HCT116 (cell line): ENCODE measurements at regions not wholly inside any gene's neighbourhood (a gene's known extent, or its start where the extent isn't known, plus 50 kb on each side); places are given as distances from the start of the nearest gene placed in this dataset.

Source experiments
- ATAC-seq: fragments of 200-7000 bp; cut with Tn5 transposase; 2 replicates; pipeline ENCODE4 v1.9.1; 2020; ENCODE audit warnings: mild to moderate bottlenecking, moderate library complexity
- BruUV-seq: library from RNA; stranded (reverse); fragments of 400-500 nt; replicated peaks from 2 replicates; lab custom pipeline; 2021; lab: Mats Ljungman, UMichigan
- CTCF ChIA-PET: fragments of 300-600 bp; sonication (Branson Sonifier 250); formaldehyde crosslinking; loops from one replicate; lab custom pipeline; 2021; ENCODE audit warnings: antibody characterized with exemption; lab: Charles Lee
- POLR2A ChIA-PET: fragments of 300-600, 350-600 bp; sonication (Branson Sonifier 250); formaldehyde crosslinking; loops from one replicate; lab custom pipeline; 2021; ENCODE audit warnings: antibody characterized with exemption; lab: Charles Lee
- RAD21 ChIA-PET, 2 experiments: fragments of 300-600 bp; sonication (Branson Sonifier 250); formaldehyde crosslinking; loops; one replicate each; lab custom pipeline; 2023; ENCODE audit warnings: low total read pairs in 2 of 2; ENCODE audit not compliant: uncharacterized antibody in 2 of 2, unreplicated experiment in 2 of 2, low non-redundant PET in 1 of 2; lab: Charles Lee
- DNase-seq: peaks from one replicate; pipeline ENCODE4 v3.0.0-alpha.2; 2010; ENCODE audit warnings: low read depth, low spot score
- H2AFZ ChIP-seq: fragments of 200-600 bp; shearing (Covaris generic), sonication (generic); 2 replicates; pipeline ENCODE4 v1.6.1; 2017; ENCODE audit warnings: low read depth, mixed run types, mixed read lengths, antibody characterized with exemption, low read length; ENCODE audit not compliant: poor library complexity, severe bottlenecking
- H3K27ac ChIP-seq: 2 replicates; pipeline ENCODE4 v1.5.1; 2012; ENCODE audit warnings: low read depth, low read length
- H3K27me3 ChIP-seq: fragments of 200-600 bp; sonication (generic); 2 replicates; pipeline ENCODE4 v1.6.1; 2016; ENCODE audit warnings: mixed run types, low read length, mixed read lengths; ENCODE audit not compliant: insufficient read depth
- H3K36me3 ChIP-seq, 2 experiments: fragments of 200-500 bp in 1 of 2; fragments of 200-600 bp in 1 of 2; sonication (Bioruptor generic) in 1 of 2; sonication (generic) in 1 of 2; 2 replicates each; pipeline versions ENCODE4 v1.5.1 to v1.6.1; 2014 to 2016; ENCODE audit warnings: low read length in 2 of 2, inconsistent platforms in 1 of 2, mixed read lengths in 1 of 2, mixed run types in 1 of 2; ENCODE audit not compliant: insufficient read depth in 2 of 2, control insufficient read depth in 1 of 2
- H3K4me1 ChIP-seq, 2 experiments: fragments of 200-600 bp in 1 of 2; sonication (generic) in 1 of 2; 2 replicates each; pipeline versions ENCODE4 v1.5.1 to v1.6.1; 2012 to 2017; ENCODE audit warnings: low read length in 2 of 2, inconsistent platforms in 1 of 2, mild to moderate bottlenecking in 1 of 2, mixed read lengths in 1 of 2, mixed run types in 1 of 2, moderate library complexity in 1 of 2; ENCODE audit not compliant: insufficient read depth in 2 of 2, control insufficient read depth in 1 of 2
- H3K4me2 ChIP-seq: fragments of 200-600 bp; sonication (generic); 2 replicates; pipeline ENCODE4 v1.6.1; 2017; ENCODE audit warnings: mixed run types, low read length, mixed read lengths
- H3K4me3 ChIP-seq, 2 experiments: fragments of 200-600 bp in 1 of 2; sonication (generic) in 1 of 2; replicated peaks in 1 of 2; 2 replicates each; pipeline ENCODE4 v1.5.1; 2011 to 2016; ENCODE audit warnings: low read length in 2 of 2, control low read depth in 1 of 2, low read depth in 1 of 2, mild to moderate bottlenecking in 1 of 2, mixed read lengths in 1 of 2, mixed run types in 1 of 2
- H3K79me2 ChIP-seq: fragments of 200-600 bp; sonication (generic); 2 replicates; pipeline ENCODE4 v1.6.1; 2017; ENCODE audit warnings: mild to moderate bottlenecking, mixed run types, low read length, moderate library complexity, mixed read lengths; ENCODE audit not compliant: insufficient read depth
- H3K9ac ChIP-seq: fragments of 200-600 bp; sonication (generic); 2 replicates; pipeline ENCODE4 v1.6.1; 2016; ENCODE audit warnings: low read length, mixed read lengths
- H3K9me2 ChIP-seq: fragments of 200-600 bp; sonication (generic), shearing (Covaris generic); 2 replicates; pipeline ENCODE4 v1.6.1; 2017; ENCODE audit warnings: mixed run types, mild to moderate bottlenecking, moderate library complexity; ENCODE audit not compliant: insufficient read depth
- H3K9me3 ChIP-seq, 2 experiments: fragments of 200-500 bp in 1 of 2; fragments of 200-600 bp in 1 of 2; sonication (Bioruptor generic) in 1 of 2; sonication (generic) in 1 of 2; 2 replicates each; pipeline ENCODE4 v1.6.1; 2014 to 2017; ENCODE audit warnings: low read length in 2 of 2, mixed read lengths in 2 of 2, inconsistent platforms in 1 of 2, low read depth in 1 of 2, mild to moderate bottlenecking in 1 of 2, mixed run types in 1 of 2, moderate library complexity in 1 of 2; ENCODE audit not compliant: control insufficient read depth in 1 of 2, insufficient read depth in 1 of 2
- H4K20me1 ChIP-seq: fragments of 200-600 bp; sonication (generic), shearing (Covaris generic); 2 replicates; pipeline ENCODE4 v1.6.1; 2017; ENCODE audit warnings: mixed run types, mild to moderate bottlenecking, moderate library complexity; ENCODE audit not compliant: insufficient read depth
- CBX3 ChIP-seq: IDR thresholded peaks from 2 replicates; pipeline ENCODE4 v1.6.1; 2012; ENCODE audit warnings: low read depth
- FOSL1 ChIP-seq: IDR thresholded peaks from 2 replicates; pipeline ENCODE4 v1.6.1; 2012; ENCODE audit warnings: low read depth
- MAX ChIP-seq: IDR thresholded peaks from 2 replicates; pipeline ENCODE4 v1.6.1; 2012
- POLR2AphosphoS5 ChIP-seq: IDR thresholded peaks from 2 replicates; pipeline ENCODE4 v1.6.1; 2011; ENCODE audit warnings: mild to moderate bottlenecking, low read depth, low read length, moderate library complexity
- RAD21 ChIP-seq: IDR thresholded peaks from 2 replicates; pipeline ENCODE4 v1.6.1; 2012; ENCODE audit warnings: low read depth, mild to moderate bottlenecking
- REST ChIP-seq: IDR thresholded peaks from 2 replicates; pipeline ENCODE4 v1.6.1; 2012; ENCODE audit warnings: low read depth
- SP1 ChIP-seq: IDR thresholded peaks from 2 replicates; pipeline ENCODE4 v1.6.1; 2012; ENCODE audit warnings: low read depth
- SRF ChIP-seq: IDR thresholded peaks from 2 replicates; pipeline ENCODE4 v1.6.1; 2012; ENCODE audit warnings: low read depth
- YY1 ChIP-seq: IDR thresholded peaks from 2 replicates; pipeline ENCODE4 v1.6.1; 2011; ENCODE audit warnings: low read length, low read depth, moderate library complexity, mild to moderate bottlenecking; ENCODE audit not compliant: insufficient replicate concordance; ENCODE audit errors: extremely low read depth
- ZBTB33 ChIP-seq: IDR thresholded peaks from 2 replicates; pipeline ENCODE4 v1.6.1; 2011; ENCODE audit warnings: mild to moderate bottlenecking, low read length, moderate library complexity; ENCODE audit not compliant: insufficient replicate concordance; ENCODE audit errors: extremely low read depth
- ZNF274 ChIP-seq: fragments of 200-500 bp; sonication (Bioruptor generic); IDR thresholded peaks from 2 replicates; pipeline ENCODE4 v1.6.1; 2014; ENCODE audit warnings: mild to moderate bottlenecking, low read depth, low read length, inconsistent platforms
- intact Hi-C: fragments of 100-400 bp; cut with micrococcal nuclease; formaldehyde crosslinking; loops from 2 replicates; pipeline ENCODE4 v1.10.0; 2022
- TF ChIP-seq, protein P1 (sequence below), 3 experiments: fragments of 200-600 bp in 1 of 3; sonication (generic) in 1 of 3; IDR thresholded peaks in 2 of 3; conservative IDR thresholded peaks in 1 of 3; 2 replicates each; pipeline ENCODE4 v1.5.1; 2012 to 2017; ENCODE audit warnings: low read depth in 2 of 3, low read length in 2 of 3, antibody characterized with exemption in 1 of 3, borderline replicate concordance in 1 of 3, control low read depth in 1 of 3, mild to moderate bottlenecking in 1 of 3, mixed read lengths in 1 of 3, mixed run types in 1 of 3, moderate library complexity in 1 of 3; ENCODE audit not compliant: insufficient read depth in 1 of 3
- TF ChIP-seq, protein P2 (sequence below): IDR thresholded peaks from 2 replicates; pipeline ENCODE4 v1.6.1; 2012

DNA sequence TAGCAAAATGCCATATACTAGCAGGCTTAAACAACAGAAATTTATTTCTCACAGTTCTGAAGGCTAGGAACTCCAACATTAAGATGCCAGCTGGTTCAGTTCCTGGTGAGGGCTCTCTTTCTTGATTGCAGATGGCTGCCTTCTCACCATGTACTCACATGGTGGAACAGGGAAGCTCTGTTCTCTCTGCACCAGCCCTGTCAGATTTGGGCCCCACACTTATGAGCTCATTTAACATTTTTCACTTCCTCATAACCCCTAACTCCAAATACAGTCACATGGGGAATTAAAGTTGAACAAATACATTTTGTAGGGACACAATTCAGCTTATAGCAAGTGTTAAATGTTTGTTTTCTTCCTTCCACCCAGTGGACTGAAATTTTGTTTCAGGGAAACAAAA, 218.6 kb upstream of the TAC1 start:
- Histone ChIP-seq H3K9me2 (no peaks in the 10 kb centered on the region), H3K27ac (no peak overlapping the region), H3K4me3 (no peak overlapping the region), H3K9ac (no peak overlapping the region), H3K4me2 (no peak overlapping the region), H4K20me1 (no peaks in the 10 kb centered on the region), H3K9me3 (no peaks in the 10 kb centered on the region), H3K4me1 (no peaks in the 10 kb centered on the region), H3K36me3 (no peaks in the 10 kb centered on the region), H2AFZ (no peak overlapping the region), H3K79me2 (no peaks in the 10 kb centered on the region), H3K27me3 (peaks cover 35% of the 10 kb centered on the region)
- intact Hi-C loops: no loop called here
- CTCF ChIA-PET: no interaction called here
- POLR2A ChIA-PET: no interaction called here
- BruUV-seq: no TSS peak
- TF ChIP-seq SP1 (no peak), ZNF274 (no peak), CBX3 (no peak), YY1 (no peak), POLR2AphosphoS5 (no peak), RAD21 (no peak), FOSL1 (no peak), REST (no peak), SRF (no peak), ZBTB33 (no peak), MAX (no peak)
- TF ChIP-seq, protein P1, sequence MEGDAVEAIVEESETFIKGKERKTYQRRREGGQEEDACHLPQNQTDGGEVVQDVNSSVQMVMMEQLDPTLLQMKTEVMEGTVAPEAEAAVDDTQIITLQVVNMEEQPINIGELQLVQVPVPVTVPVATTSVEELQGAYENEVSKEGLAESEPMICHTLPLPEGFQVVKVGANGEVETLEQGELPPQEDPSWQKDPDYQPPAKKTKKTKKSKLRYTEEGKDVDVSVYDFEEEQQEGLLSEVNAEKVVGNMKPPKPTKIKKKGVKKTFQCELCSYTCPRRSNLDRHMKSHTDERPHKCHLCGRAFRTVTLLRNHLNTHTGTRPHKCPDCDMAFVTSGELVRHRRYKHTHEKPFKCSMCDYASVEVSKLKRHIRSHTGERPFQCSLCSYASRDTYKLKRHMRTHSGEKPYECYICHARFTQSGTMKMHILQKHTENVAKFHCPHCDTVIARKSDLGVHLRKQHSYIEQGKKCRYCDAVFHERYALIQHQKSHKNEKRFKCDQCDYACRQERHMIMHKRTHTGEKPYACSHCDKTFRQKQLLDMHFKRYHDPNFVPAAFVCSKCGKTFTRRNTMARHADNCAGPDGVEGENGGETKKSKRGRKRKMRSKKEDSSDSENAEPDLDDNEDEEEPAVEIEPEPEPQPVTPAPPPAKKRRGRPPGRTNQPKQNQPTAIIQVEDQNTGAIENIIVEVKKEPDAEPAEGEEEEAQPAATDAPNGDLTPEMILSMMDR (IDR thresholded peaks at IDR 0.05 in 2 of 3, conservative IDR thresholded peaks at IDR 0.05 in 1 of 3; ENCODE audit: borderline replicate concordance in 1 of 3, insufficient read depth in 1 of 3, low read depth in 2 of 3, low read length in 2 of 3): no peak
- TF ChIP-seq, protein P2, sequence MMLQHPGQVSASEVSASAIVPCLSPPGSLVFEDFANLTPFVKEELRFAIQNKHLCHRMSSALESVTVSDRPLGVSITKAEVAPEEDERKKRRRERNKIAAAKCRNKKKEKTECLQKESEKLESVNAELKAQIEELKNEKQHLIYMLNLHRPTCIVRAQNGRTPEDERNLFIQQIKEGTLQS: no peak
- DNase-seq (no peak), ATAC-seq (no peak)
- RAD21 ChIA-PET: no interaction called here
